ENCODE measurements at regions not wholly inside any gene's neighbourhood (a gene's known extent, or its start where the extent isn't known, plus 50 kb on each side); places are given as distances from the start of the nearest gene placed in this dataset.

GRCh38 chr2:66228128-66228547, 206.8 kb upstream of the MEIS1 start:
- no peak for TF ChIP-seq CTCF (IDR thresholded peaks at IDR 0.05)
- no peak for TF ChIP-seq EZH2 (IDR thresholded peaks at IDR 0.05; ENCODE audit: borderline replicate concordance, insufficient read depth, low read depth, low read length, poor library complexity, severe bottlenecking)

Measured in B cell (primary cell).